NCI-H510A treated with DMSO at 0.1 percent for 48 hours (cell line): ENCODE measurements at regions not wholly inside any gene's neighbourhood (a gene's known extent, or its start where the extent isn't known, plus 50 kb on each side); places are given as distances from the start of the nearest gene placed in this dataset.
A peak's percentile ranks its signal among the peaks of the same experiment; 100 is the strongest.
"Not testable (repeated sequence)": the region's sequence is repeated elsewhere in the genome, so short reads cannot be mapped to it uniquely, and the experiment has no call there.

ENCODE experiments used
- DNase-seq: peaks from one replicate; lab custom pipeline; 2025; lab: John Stamatoyannopoulos, UW

GRCh38 chrX:91257388-91257787, 177.3 kb upstream of the PABPC5 start:
- no peak for DNase-seq

- no peak for DNase-seq
Measured at GRCh38 chrX:91279479-91279878, 155.2 kb upstream of the PABPC5 start.

GRCh38 chrX:91311969-91312368, 122.7 kb upstream of the PABPC5 start:
- no peak for DNase-seq

- DNase-seq: not testable (repeated sequence)
Measured at GRCh38 chrX:91318870-91319269, 115.8 kb upstream of the PABPC5 start.

- peak; percentile 19 for DNase-seq
Measured at GRCh38 chrX:91331476-91331875, 103.2 kb upstream of the PABPC5 start.
